NB4 (cell line): ENCODE measurements at regions not wholly inside any gene's neighbourhood (a gene's known extent, or its start where the extent isn't known, plus 50 kb on each side); places are given as distances from the start of the nearest gene placed in this dataset.
"Not testable (repeated sequence)": the region's sequence is repeated elsewhere in the genome, so short reads cannot be mapped to it uniquely, and the experiment has no call there.

Experiments
- DNase-seq: peaks from one replicate; pipeline ENCODE4 v3.0.0; 2010; ENCODE audit warnings: low read depth
- H3K4me3 ChIP-seq: one replicate; pipeline ENCODE4 v1.5.1; 2011; ENCODE audit warnings: mild to moderate bottlenecking, low read depth, low read length, moderate library complexity
- MYC ChIP-seq: IDR thresholded peaks from 2 replicates; pipeline ENCODE4 v1.6.1; 2011; ENCODE audit warnings: low read depth, low read length
- POLR2A ChIP-seq: IDR thresholded peaks from 2 replicates; pipeline ENCODE4 v1.6.1; 2011; ENCODE audit warnings: mild to moderate bottlenecking; ENCODE audit not compliant: insufficient read length; ENCODE audit errors: extremely low read depth
- TF ChIP-seq, protein P1 (sequence below): IDR thresholded peaks from 2 replicates; pipeline ENCODE4 v1.6.1; 2011; ENCODE audit warnings: low read depth, low read length
- TF ChIP-seq, protein P2 (sequence below): IDR thresholded peaks from one replicate; pipeline ENCODE4 v1.5.1; 2012; ENCODE audit warnings: low read depth, low read length

- DNase-seq: no peak
These were observed 99.6 kb downstream of the FAM114A2 start for GRCh38 chr5:153939101-153939500.

GRCh38 chr5:153938191-153938842 is 100.4 kb downstream of the FAM114A2 start:
- DNase-seq: no peak
- H3K4me3 ChIP-seq: no peak overlapping the region
- TF ChIP-seq, protein P1, sequence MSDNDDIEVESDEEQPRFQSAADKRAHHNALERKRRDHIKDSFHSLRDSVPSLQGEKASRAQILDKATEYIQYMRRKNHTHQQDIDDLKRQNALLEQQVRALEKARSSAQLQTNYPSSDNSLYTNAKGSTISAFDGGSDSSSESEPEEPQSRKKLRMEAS: no peak
- TF ChIP-seq, protein P2, sequence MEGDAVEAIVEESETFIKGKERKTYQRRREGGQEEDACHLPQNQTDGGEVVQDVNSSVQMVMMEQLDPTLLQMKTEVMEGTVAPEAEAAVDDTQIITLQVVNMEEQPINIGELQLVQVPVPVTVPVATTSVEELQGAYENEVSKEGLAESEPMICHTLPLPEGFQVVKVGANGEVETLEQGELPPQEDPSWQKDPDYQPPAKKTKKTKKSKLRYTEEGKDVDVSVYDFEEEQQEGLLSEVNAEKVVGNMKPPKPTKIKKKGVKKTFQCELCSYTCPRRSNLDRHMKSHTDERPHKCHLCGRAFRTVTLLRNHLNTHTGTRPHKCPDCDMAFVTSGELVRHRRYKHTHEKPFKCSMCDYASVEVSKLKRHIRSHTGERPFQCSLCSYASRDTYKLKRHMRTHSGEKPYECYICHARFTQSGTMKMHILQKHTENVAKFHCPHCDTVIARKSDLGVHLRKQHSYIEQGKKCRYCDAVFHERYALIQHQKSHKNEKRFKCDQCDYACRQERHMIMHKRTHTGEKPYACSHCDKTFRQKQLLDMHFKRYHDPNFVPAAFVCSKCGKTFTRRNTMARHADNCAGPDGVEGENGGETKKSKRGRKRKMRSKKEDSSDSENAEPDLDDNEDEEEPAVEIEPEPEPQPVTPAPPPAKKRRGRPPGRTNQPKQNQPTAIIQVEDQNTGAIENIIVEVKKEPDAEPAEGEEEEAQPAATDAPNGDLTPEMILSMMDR: no peak
- TF ChIP-seq MYC: no peak
- no peak for TF ChIP-seq POLR2A

More at GRCh38 chr5:153939101-153939500, 99.6 kb downstream of the FAM114A2 start:
- no peak overlapping the region for H3K4me3 ChIP-seq
- TF ChIP-seq, protein P2: no peak
- TF ChIP-seq MYC (no peak), POLR2A (no peak)
- TF ChIP-seq, protein P1: no peak

- TF ChIP-seq, protein P1: no peak
- TF ChIP-seq MYC (no peak), POLR2A (no peak)
- TF ChIP-seq, protein P2: no peak
- no peak overlapping the region for H3K4me3 ChIP-seq
These were observed 101.0 kb downstream of the FAM114A2 start for GRCh38 chr5:153937661-153938060.

DNA sequence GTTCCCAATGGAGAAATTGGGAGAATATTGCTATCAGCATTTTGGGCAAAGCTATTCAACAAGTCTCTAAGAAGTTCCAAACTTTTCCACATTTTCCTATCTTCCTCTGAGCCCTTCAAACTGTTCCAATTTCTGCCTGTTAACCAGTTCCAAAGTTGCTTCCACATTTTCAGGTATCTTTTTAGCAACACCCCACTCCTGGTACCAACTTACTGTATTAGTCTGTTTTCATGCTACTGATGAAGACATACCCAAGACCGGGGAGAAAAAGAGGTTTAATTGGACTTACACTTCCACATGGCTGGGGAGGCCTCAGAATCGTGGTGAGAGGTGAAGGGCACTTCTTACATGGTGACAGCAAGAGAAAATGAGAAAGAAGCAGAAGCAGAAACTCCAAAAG is 103.6 kb downstream of the FAM114A2 start:
- not testable (repeated sequence) for H3K4me3 ChIP-seq, DNase-seq

More at GRCh38 chr5:153937661-153938060, 101.0 kb downstream of the FAM114A2 start:
- no peak for DNase-seq

- TF ChIP-seq, protein P2: no peak
- TF ChIP-seq MYC (no peak), POLR2A (no peak)
- TF ChIP-seq, protein P1: no peak
- DNase-seq: no peak
- no peak overlapping the region for H3K4me3 ChIP-seq
These were observed 112.5 kb downstream of the FAM114A2 start for GRCh38 chr5:153926201-153926600.

DNA sequence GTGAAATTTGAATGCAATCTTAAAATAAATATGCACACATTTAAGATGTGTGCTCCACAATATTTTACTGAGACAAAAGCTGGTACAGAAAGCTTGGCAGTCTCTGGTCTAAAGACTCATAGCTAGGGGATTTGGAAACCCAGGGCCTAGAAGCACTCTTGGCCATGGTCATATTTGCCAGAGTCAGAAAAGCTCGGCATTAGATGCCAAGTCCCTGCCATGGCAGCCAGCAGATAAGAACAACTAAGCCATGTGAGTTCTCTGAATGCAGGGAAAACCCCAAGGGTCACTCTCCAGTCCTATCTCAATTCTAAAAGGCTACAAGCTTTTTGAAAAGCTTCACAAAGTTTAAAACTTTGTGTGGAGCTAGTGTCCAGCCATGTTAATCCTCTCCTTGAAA is 119.5 kb downstream of the FAM114A2 start:
- DNase-seq: no peak
- no peak for TF ChIP-seq MYC
- TF ChIP-seq, protein P2: no peak
- TF ChIP-seq POLR2A: no peak
- TF ChIP-seq, protein P1: no peak
- no peak overlapping the region for H3K4me3 ChIP-seq
